ENCODE measurements at regions not wholly inside any gene's neighbourhood (a gene's known extent, or its start where the extent isn't known, plus 50 kb on each side); places are given as distances from the start of the nearest gene placed in this dataset.

GRCh38 chr10:27330074-27330473, 89.5 kb upstream of the ACBD5 start:
- TF ChIP-seq, protein P1, sequence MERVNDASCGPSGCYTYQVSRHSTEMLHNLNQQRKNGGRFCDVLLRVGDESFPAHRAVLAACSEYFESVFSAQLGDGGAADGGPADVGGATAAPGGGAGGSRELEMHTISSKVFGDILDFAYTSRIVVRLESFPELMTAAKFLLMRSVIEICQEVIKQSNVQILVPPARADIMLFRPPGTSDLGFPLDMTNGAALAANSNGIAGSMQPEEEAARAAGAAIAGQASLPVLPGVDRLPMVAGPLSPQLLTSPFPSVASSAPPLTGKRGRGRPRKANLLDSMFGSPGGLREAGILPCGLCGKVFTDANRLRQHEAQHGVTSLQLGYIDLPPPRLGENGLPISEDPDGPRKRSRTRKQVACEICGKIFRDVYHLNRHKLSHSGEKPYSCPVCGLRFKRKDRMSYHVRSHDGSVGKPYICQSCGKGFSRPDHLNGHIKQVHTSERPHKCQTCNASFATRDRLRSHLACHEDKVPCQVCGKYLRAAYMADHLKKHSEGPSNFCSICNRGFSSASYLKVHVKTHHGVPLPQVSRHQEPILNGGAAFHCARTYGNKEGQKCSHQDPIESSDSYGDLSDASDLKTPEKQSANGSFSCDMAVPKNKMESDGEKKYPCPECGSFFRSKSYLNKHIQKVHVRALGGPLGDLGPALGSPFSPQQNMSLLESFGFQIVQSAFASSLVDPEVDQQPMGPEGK (CRISPR knock-in tag; IDR thresholded peaks at IDR 0.05; ENCODE audit: borderline replicate concordance), result no peak
- TF ChIP-seq RARB (CRISPR knock-in tag; IDR thresholded peaks at IDR 0.05), result no peak
- TF ChIP-seq TCF4 (CRISPR knock-in tag; IDR thresholded peaks at IDR 0.05; ENCODE audit: borderline replicate concordance), result peak; percentile 84
- TF ChIP-seq ZFP3 (CRISPR knock-in tag; IDR thresholded peaks at IDR 0.05), result no peak
- TF ChIP-seq ZNF565 (CRISPR knock-in tag; conservative IDR thresholded peaks at IDR 0.05; ENCODE audit: low read depth), result no peak
- no peak for TF ChIP-seq TOX (CRISPR knock-in tag; IDR thresholded peaks at IDR 0.05; ENCODE audit: borderline replicate concordance)
- no peak for TF ChIP-seq ESRRG (CRISPR knock-in tag; IDR thresholded peaks at IDR 0.05)
